GM23338 (cell line): ENCODE measurements at regions not wholly inside any gene's neighbourhood (a gene's known extent, or its start where the extent isn't known, plus 50 kb on each side); places are given as distances from the start of the nearest gene placed in this dataset.

Experiments used
- EZH2 ChIP-seq: fragments of 200-600 bp; sonication (generic); IDR thresholded peaks from one replicate; pipeline ENCODE4 v1.8.0; 2017; ENCODE audit warnings: antibody characterized with exemption, mild to moderate bottlenecking, low read depth; ENCODE audit not compliant: unreplicated experiment
- JUNB ChIP-seq: IDR thresholded peaks from one replicate; pipeline ENCODE4 v1.6.1; 2016; ENCODE audit warnings: antibody characterized with exemption; ENCODE audit not compliant: unreplicated experiment
- POLR2AphosphoS5 ChIP-seq: IDR thresholded peaks from 2 replicates; pipeline ENCODE4 v1.6.1; 2016; ENCODE audit warnings: antibody characterized with exemption, low read depth
- ZNF331 ChIP-seq: fragments of 250-450 bp; sonication (Bioruptor Pico); IDR thresholded peaks from 2 replicates; pipeline ENCODE4 v1.5.0; 2020; ENCODE audit warnings: low read depth, mild to moderate bottlenecking, moderate library complexity
- TF ChIP-seq, protein P1 (sequence below), 2 experiments: fragments of 200-600 bp in 1 of 2; sonication (generic) in 1 of 2; conservative IDR thresholded peaks; 2 replicates each; pipeline versions ENCODE4 v1.5.1 to v1.6.1; 2016 to 2017; ENCODE audit warnings: antibody characterized with exemption in 2 of 2, low read depth in 2 of 2, mild to moderate bottlenecking in 2 of 2, moderate library complexity in 1 of 2
- TF ChIP-seq, protein P2 (sequence below): fragments of 250-450 bp; sonication (Bioruptor Pico); IDR thresholded peaks from 2 replicates; pipeline ENCODE4 v1.5.0; 2020; ENCODE audit warnings: mild to moderate bottlenecking, moderate library complexity
- TF ChIP-seq, protein P3 (sequence below): IDR thresholded peaks from 2 replicates; pipeline ENCODE4 v1.6.1; 2016; ENCODE audit warnings: antibody characterized with exemption
- TF ChIP-seq, protein P4 (sequence below): IDR thresholded peaks from one replicate; pipeline ENCODE4 v1.6.1; 2018; ENCODE audit warnings: antibody characterized with exemption; ENCODE audit not compliant: unreplicated experiment

DNA sequence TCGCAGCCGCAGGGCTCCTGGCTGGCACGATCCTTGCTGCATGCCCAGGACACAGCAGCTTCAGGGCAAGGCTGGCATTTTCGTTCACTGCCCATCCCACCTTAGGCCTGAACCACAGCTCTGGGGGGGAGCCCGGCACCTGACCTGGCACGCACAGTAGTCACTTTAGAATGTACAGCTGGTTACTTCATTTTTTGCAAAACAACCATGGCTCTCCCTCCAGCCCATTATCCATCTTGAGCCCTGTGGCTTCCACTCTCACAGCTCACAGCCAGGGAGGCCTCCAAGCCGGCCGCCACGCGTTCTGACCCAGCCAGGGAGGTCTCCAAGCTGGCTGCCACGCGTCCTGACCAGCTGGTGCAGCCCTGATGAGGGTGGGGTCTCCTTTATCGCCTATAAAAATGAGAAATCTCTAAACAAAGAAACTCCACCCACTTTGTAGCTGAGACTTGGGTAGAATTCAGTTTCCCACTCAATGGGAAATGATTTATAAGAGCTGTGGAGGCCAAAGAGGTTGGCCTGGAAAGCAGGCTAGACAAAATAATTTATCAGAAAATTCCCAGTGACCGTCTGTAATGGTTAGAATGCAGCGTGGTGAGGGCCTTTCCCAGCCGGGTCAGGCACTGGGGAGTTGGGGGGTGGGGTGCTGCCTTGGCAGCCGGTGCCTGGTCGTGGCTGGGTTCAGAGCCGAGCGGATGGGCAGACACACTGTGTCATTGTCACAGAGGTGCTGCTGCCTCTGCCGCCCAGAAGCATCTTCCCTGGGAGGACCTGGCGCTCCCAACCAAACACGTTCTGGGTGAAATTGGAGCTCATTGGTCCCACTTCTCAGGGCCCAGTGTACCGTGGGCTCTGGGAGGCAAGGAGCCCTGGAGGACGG is 54.6 kb upstream of the ACTRT2 start:
- TF ChIP-seq, protein P1, sequence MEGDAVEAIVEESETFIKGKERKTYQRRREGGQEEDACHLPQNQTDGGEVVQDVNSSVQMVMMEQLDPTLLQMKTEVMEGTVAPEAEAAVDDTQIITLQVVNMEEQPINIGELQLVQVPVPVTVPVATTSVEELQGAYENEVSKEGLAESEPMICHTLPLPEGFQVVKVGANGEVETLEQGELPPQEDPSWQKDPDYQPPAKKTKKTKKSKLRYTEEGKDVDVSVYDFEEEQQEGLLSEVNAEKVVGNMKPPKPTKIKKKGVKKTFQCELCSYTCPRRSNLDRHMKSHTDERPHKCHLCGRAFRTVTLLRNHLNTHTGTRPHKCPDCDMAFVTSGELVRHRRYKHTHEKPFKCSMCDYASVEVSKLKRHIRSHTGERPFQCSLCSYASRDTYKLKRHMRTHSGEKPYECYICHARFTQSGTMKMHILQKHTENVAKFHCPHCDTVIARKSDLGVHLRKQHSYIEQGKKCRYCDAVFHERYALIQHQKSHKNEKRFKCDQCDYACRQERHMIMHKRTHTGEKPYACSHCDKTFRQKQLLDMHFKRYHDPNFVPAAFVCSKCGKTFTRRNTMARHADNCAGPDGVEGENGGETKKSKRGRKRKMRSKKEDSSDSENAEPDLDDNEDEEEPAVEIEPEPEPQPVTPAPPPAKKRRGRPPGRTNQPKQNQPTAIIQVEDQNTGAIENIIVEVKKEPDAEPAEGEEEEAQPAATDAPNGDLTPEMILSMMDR (conservative IDR thresholded peaks at IDR 0.05; ENCODE audit: low read depth in 2 of 2) = no peak
- TF ChIP-seq JUNB = no peak
- TF ChIP-seq POLR2AphosphoS5 = no peak
- TF ChIP-seq EZH2 = no peak
- TF ChIP-seq, protein P2, sequence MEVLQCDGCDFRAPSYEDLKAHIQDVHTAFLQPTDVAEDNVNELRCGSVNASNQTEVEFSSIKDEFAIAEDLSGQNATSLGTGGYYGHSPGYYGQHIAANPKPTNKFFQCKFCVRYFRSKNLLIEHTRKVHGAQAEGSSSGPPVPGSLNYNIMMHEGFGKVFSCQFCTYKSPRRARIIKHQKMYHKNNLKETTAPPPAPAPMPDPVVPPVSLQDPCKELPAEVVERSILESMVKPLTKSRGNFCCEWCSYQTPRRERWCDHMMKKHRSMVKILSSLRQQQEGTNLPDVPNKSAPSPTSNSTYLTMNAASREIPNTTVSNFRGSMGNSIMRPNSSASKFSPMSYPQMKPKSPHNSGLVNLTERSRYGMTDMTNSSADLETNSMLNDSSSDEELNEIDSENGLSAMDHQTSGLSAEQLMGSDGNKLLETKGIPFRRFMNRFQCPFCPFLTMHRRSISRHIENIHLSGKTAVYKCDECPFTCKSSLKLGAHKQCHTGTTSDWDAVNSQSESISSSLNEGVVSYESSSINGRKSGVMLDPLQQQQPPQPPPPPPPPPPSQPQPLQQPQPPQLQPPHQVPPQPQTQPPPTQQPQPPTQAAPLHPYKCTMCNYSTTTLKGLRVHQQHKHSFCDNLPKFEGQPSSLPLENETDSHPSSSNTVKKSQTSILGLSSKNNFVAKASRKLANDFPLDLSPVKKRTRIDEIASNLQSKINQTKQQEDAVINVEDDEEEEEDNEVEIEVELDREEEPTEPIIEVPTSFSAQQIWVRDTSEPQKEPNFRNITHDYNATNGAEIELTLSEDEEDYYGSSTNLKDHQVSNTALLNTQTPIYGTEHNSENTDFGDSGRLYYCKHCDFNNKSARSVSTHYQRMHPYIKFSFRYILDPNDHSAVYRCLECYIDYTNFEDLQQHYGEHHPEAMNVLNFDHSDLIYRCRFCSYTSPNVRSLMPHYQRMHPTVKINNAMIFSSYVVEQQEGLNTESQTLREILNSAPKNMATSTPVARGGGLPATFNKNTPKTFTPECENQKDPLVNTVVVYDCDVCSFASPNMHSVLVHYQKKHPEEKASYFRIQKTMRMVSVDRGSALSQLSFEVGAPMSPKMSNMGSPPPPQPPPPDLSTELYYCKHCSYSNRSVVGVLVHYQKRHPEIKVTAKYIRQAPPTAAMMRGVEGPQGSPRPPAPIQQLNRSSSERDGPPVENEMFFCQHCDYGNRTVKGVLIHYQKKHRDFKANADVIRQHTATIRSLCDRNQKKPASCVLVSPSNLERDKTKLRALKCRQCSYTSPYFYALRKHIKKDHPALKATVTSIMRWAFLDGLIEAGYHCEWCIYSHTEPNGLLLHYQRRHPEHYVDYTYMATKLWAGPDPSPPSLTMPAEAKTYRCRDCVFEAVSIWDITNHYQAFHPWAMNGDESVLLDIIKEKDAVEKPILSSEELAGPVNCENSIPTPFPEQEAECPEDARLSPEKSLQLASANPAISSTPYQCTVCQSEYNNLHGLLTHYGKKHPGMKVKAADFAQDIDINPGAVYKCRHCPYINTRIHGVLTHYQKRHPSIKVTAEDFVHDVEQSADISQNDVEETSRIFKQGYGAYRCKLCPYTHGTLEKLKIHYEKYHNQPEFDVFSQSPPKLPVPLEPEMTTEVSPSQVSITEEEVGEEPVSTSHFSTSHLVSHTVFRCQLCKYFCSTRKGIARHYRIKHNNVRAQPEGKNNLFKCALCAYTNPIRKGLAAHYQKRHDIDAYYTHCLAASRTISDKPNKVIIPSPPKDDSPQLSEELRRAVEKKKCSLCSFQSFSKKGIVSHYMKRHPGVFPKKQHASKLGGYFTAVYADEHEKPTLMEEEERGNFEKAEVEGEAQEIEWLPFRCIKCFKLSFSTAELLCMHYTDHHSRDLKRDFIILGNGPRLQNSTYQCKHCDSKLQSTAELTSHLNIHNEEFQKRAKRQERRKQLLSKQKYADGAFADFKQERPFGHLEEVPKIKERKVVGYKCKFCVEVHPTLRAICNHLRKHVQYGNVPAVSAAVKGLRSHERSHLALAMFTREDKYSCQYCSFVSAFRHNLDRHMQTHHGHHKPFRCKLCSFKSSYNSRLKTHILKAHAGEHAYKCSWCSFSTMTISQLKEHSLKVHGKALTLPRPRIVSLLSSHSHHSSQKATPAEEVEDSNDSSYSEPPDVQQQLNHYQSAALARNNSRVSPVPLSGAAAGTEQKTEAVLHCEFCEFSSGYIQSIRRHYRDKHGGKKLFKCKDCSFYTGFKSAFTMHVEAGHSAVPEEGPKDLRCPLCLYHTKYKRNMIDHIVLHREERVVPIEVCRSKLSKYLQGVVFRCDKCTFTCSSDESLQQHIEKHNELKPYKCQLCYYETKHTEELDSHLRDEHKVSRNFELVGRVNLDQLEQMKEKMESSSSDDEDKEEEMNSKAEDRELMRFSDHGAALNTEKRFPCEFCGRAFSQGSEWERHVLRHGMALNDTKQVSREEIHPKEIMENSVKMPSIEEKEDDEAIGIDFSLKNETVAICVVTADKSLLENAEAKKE = no peak
- TF ChIP-seq, protein P3, sequence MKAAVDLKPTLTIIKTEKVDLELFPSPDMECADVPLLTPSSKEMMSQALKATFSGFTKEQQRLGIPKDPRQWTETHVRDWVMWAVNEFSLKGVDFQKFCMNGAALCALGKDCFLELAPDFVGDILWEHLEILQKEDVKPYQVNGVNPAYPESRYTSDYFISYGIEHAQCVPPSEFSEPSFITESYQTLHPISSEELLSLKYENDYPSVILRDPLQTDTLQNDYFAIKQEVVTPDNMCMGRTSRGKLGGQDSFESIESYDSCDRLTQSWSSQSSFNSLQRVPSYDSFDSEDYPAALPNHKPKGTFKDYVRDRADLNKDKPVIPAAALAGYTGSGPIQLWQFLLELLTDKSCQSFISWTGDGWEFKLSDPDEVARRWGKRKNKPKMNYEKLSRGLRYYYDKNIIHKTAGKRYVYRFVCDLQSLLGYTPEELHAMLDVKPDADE = no peak
- TF ChIP-seq, protein P4, sequence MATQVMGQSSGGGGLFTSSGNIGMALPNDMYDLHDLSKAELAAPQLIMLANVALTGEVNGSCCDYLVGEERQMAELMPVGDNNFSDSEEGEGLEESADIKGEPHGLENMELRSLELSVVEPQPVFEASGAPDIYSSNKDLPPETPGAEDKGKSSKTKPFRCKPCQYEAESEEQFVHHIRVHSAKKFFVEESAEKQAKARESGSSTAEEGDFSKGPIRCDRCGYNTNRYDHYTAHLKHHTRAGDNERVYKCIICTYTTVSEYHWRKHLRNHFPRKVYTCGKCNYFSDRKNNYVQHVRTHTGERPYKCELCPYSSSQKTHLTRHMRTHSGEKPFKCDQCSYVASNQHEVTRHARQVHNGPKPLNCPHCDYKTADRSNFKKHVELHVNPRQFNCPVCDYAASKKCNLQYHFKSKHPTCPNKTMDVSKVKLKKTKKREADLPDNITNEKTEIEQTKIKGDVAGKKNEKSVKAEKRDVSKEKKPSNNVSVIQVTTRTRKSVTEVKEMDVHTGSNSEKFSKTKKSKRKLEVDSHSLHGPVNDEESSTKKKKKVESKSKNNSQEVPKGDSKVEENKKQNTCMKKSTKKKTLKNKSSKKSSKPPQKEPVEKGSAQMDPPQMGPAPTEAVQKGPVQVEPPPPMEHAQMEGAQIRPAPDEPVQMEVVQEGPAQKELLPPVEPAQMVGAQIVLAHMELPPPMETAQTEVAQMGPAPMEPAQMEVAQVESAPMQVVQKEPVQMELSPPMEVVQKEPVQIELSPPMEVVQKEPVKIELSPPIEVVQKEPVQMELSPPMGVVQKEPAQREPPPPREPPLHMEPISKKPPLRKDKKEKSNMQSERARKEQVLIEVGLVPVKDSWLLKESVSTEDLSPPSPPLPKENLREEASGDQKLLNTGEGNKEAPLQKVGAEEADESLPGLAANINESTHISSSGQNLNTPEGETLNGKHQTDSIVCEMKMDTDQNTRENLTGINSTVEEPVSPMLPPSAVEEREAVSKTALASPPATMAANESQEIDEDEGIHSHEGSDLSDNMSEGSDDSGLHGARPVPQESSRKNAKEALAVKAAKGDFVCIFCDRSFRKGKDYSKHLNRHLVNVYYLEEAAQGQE = no peak
- no peak for TF ChIP-seq ZNF331
